OCI-LY1 (cell line): ENCODE measurements at regions not wholly inside any gene's neighbourhood (a gene's known extent, or its start where the extent isn't known, plus 50 kb on each side); places are given as distances from the start of the nearest gene placed in this dataset.

Experiments
- H2AFZ ChIP-seq: fragments of 200-600 bp; sonication (generic), shearing (Covaris generic); 2 replicates; pipeline ENCODE4 v1.6.0; 2014; ENCODE audit warnings: antibody characterized with exemption, mild to moderate bottlenecking, low read length
- H3F3A ChIP-seq: fragments of 200-600 bp; sonication (generic), shearing (Covaris generic); 2 replicates; pipeline ENCODE4 v1.6.0; 2014; ENCODE audit warnings: mild to moderate bottlenecking, antibody characterized with exemption, low read length, moderate library complexity; ENCODE audit not compliant: insufficient read depth
- H3K27ac ChIP-seq: fragments of 200-600 bp; sonication (generic); 2 replicates; pipeline ENCODE4 v1.5.1; 2014; ENCODE audit warnings: low read length, mixed run types, mild to moderate bottlenecking, low read depth; ENCODE audit not compliant: poor library complexity, severe bottlenecking
- H3K27me3 ChIP-seq: fragments of 200-600 bp; sonication (generic); 2 replicates; pipeline ENCODE4 v1.6.0; 2014; ENCODE audit warnings: antibody characterized with exemption, mild to moderate bottlenecking, low read length, moderate library complexity; ENCODE audit not compliant: insufficient read depth
- H3K36me3 ChIP-seq: fragments of 200-600 bp; sonication (generic); 2 replicates; pipeline ENCODE4 v1.6.1; 2014; ENCODE audit warnings: mild to moderate bottlenecking, antibody characterized with exemption, low read length, moderate library complexity, mixed read lengths; ENCODE audit not compliant: insufficient read depth
- H3K4me1 ChIP-seq: fragments of 200-600 bp; sonication (generic); 2 replicates; pipeline ENCODE4 v1.5.1; 2014; ENCODE audit warnings: mild to moderate bottlenecking, low read length, moderate library complexity; ENCODE audit not compliant: insufficient read depth, severe bottlenecking
- H3K4me2 ChIP-seq: fragments of 200-600 bp; sonication (generic), shearing (Covaris generic); 2 replicates; pipeline ENCODE4 v1.6.1; 2014; ENCODE audit warnings: low read length
- H3K4me3 ChIP-seq: fragments of 200-600 bp; sonication (generic); 2 replicates; pipeline ENCODE4 v1.5.1; 2014; ENCODE audit warnings: low read length, low read depth, mild to moderate bottlenecking, mixed read lengths; ENCODE audit not compliant: poor library complexity, severe bottlenecking
- H3K79me2 ChIP-seq: fragments of 200-600 bp; shearing (Covaris generic); 2 replicates; pipeline ENCODE4 v1.6.1; 2016; ENCODE audit warnings: mixed run types, low read length, mixed read lengths; ENCODE audit not compliant: insufficient read depth
- H3K9ac ChIP-seq: fragments of 200-600 bp; sonication (generic), shearing (Covaris generic); 2 replicates; pipeline ENCODE4 v1.6.1; 2014; ENCODE audit warnings: mild to moderate bottlenecking, low read length, mixed read lengths
- H3K9me2 ChIP-seq: fragments of 200-600 bp; sonication (generic), shearing (Covaris generic); 2 replicates; pipeline ENCODE4 v1.6.1; 2014; ENCODE audit warnings: low read depth, mild to moderate bottlenecking, low read length, mixed read lengths
- H3K9me3 ChIP-seq: fragments of 200-600 bp; shearing (Covaris generic); 2 replicates; pipeline ENCODE4 v1.6.1; 2014; ENCODE audit warnings: low read length, mixed read lengths
- H4K20me1 ChIP-seq: fragments of 200-600 bp; sonication (generic), shearing (Covaris generic); 2 replicates; pipeline ENCODE4 v1.6.0; 2016; ENCODE audit warnings: mild to moderate bottlenecking, low read length; ENCODE audit not compliant: insufficient read depth
- CTCF ChIP-seq: fragments of 200-600 bp; sonication (generic), shearing (Covaris generic); IDR thresholded peaks from 2 replicates; pipeline ENCODE4 v1.5.1; 2017; ENCODE audit warnings: mild to moderate bottlenecking, antibody characterized with exemption, low read length, moderate library complexity, mixed read lengths
- EZH2 ChIP-seq: fragments of 200-600 bp; sonication (generic), shearing (Covaris generic); IDR thresholded peaks from 2 replicates; pipeline ENCODE4 v1.8.0; 2017; ENCODE audit warnings: borderline replicate concordance, mixed run types, mild to moderate bottlenecking, antibody characterized with exemption, low read length, moderate library complexity, mixed read lengths

- no peak for TF ChIP-seq EZH2
- TF ChIP-seq CTCF: no peak
Measured at GRCh38 chr6:93047033-93047432, 372.3 kb downstream of the EPHA7 start.

GRCh38 chr6:93045156-93045555 is 374.2 kb downstream of the EPHA7 start:
- no peaks in the 10 kb centered on the region for H3K9me2 ChIP-seq
- no peak overlapping the region for H3K9ac ChIP-seq
- H2AFZ ChIP-seq: no peak overlapping the region
- no peak overlapping the region for H3K4me2 ChIP-seq
- no peaks in the 10 kb centered on the region for H3K9me3 ChIP-seq
- no peaks in the 10 kb centered on the region for H3K79me2 ChIP-seq
- no peaks in the 10 kb centered on the region for H3K4me1 ChIP-seq
- TF ChIP-seq EZH2: no peak
- H3K27me3 ChIP-seq: no peaks in the 10 kb centered on the region
- H4K20me1 ChIP-seq: no peaks in the 10 kb centered on the region
- H3K36me3 ChIP-seq: no peaks in the 10 kb centered on the region
- H3K27ac ChIP-seq: no peak overlapping the region
- no peak overlapping the region for H3K4me3 ChIP-seq
- no peaks in the 10 kb centered on the region for H3F3A ChIP-seq

More at GRCh38 chr6:93047033-93047432, 372.3 kb downstream of the EPHA7 start:
- no peaks in the 10 kb centered on the region for H3K36me3 ChIP-seq
- H3K27me3 ChIP-seq: no peaks in the 10 kb centered on the region
- H2AFZ ChIP-seq: no peak overlapping the region
- no peak overlapping the region for H3K9ac ChIP-seq
- H3K79me2 ChIP-seq: no peaks in the 10 kb centered on the region
- H3K27ac ChIP-seq: no peak overlapping the region
- H4K20me1 ChIP-seq: no peaks in the 10 kb centered on the region
- no peaks in the 10 kb centered on the region for H3K9me3 ChIP-seq
- no peaks in the 10 kb centered on the region for H3K9me2 ChIP-seq
- no peaks in the 10 kb centered on the region for H3K4me1 ChIP-seq
- H3F3A ChIP-seq: no peaks in the 10 kb centered on the region
- H3K4me2 ChIP-seq: no peak overlapping the region
- no peak overlapping the region for H3K4me3 ChIP-seq

GRCh38 chr6:93040375-93040774 is 379.0 kb downstream of the EPHA7 start:
- no peak overlapping the region for H2AFZ ChIP-seq
- no peak overlapping the region for H3K27ac ChIP-seq
- no peaks in the 10 kb centered on the region for H3K4me1 ChIP-seq
- H3K4me3 ChIP-seq: no peak overlapping the region
- H3K27me3 ChIP-seq: no peaks in the 10 kb centered on the region
- no peak overlapping the region for H3K4me2 ChIP-seq
- H3F3A ChIP-seq: no peaks in the 10 kb centered on the region
- no peaks in the 10 kb centered on the region for H3K9me2 ChIP-seq
- no peaks in the 10 kb centered on the region for H3K36me3 ChIP-seq
- no peaks in the 10 kb centered on the region for H3K79me2 ChIP-seq
- 0 out of 2 replicates have a peak, but pooled peaks cover 3% of the 10 kb centered on the region for H3K9me3 ChIP-seq
- no peak overlapping the region for H3K9ac ChIP-seq
- no peaks in the 10 kb centered on the region for H4K20me1 ChIP-seq
- TF ChIP-seq CTCF (no peak), EZH2 (no peak)

GRCh38 chr6:93036835-93037234 is 382.5 kb downstream of the EPHA7 start:
- Histone ChIP-seq H3K79me2 (no peaks in the 10 kb centered on the region), H3K27me3 (no peaks in the 10 kb centered on the region), H3K36me3 (no peaks in the 10 kb centered on the region), H2AFZ (no peak overlapping the region), H3K27ac (no peak overlapping the region), H3K4me3 (no peak overlapping the region), H3K4me1 (no peaks in the 10 kb centered on the region), H3K9ac (no peak overlapping the region), H3F3A (no peaks in the 10 kb centered on the region), H4K20me1 (no peaks in the 10 kb centered on the region), H3K4me2 (no peak overlapping the region), H3K9me2 (no peaks in the 10 kb centered on the region), H3K9me3 (0 out of 2 replicates have a peak, but pooled peaks cover 3% of the 10 kb centered on the region)
- TF ChIP-seq EZH2 (no peak), CTCF (peak; percentile 43; the same call in 1 of the 2 replicates)
